ENCODE measurements at regions not wholly inside any gene's neighbourhood (a gene's known extent, or its start where the extent isn't known, plus 50 kb on each side); places are given as distances from the start of the nearest gene placed in this dataset.

GRCh38 chr12:89228491-89228890 is 123.8 kb downstream of the DUSP6 start:
- H2AFZ ChIP-seq (ENCODE audit: low read depth), result no peak overlapping the region
- H3K9me3 ChIP-seq, result no peaks in the 10 kb centered on the region
- H3K27ac ChIP-seq (ENCODE audit: low read depth in 2 of 2, low read length in 1 of 2), result no peak overlapping the region
- H3K4me2 ChIP-seq, result no peak overlapping the region
- DNase-seq, result no peak
- ChIA-PET POLR2A (interaction anchor here (1.6 kb wide), 1 partner anchor 124 kb away, joined by 5 read pairs; the partner anchor contains the start of gene DUSP6), CTCF (interaction anchor here (1.3 kb wide), 1 partner anchor 19 kb away, joined by 4 read pairs; no protein-coding TSS in a partner anchor)
- H3K36me3 ChIP-seq (replicated peaks in 1 of 2; ENCODE audit: control insufficient read depth in 1 of 2, insufficient read depth in 2 of 2, low read length in 1 of 2), result no peaks in the 10 kb centered on the region
- TF ChIP-seq POLR2AphosphoS5 (IDR thresholded peaks at IDR 0.05; ENCODE audit: low read depth, low read length), result no peak
- TF ChIP-seq SIN3A (IDR thresholded peaks at IDR 0.05; ENCODE audit: borderline replicate concordance, low read depth, low read length), result no peak
- no peak for TF ChIP-seq FOSL2 (IDR thresholded peaks at IDR 0.05; ENCODE audit: borderline replicate concordance, low read depth)
- no peak for TF ChIP-seq ZBTB33 (IDR thresholded peaks at IDR 0.05; ENCODE audit: borderline replicate concordance, low read depth)
- TF ChIP-seq GATA2 (CRISPR knock-in tag; IDR thresholded peaks at IDR 0.05), result no peak
- TF ChIP-seq EP300 (IDR thresholded peaks at IDR 0.05; ENCODE audit: borderline replicate concordance in 1 of 2, low read depth in 1 of 2, low read length in 1 of 2), result no peak
- no peak for TF ChIP-seq EZH2phosphoT487 (IDR thresholded peaks at IDR 0.05; ENCODE audit: borderline replicate concordance, low read depth)
- no peak for TF ChIP-seq YY1 (IDR thresholded peaks at IDR 0.05; ENCODE audit: low read depth)
- TF ChIP-seq RAD21 (IDR thresholded peaks at IDR 0.05; ENCODE audit: low read length), result no peak
- TF ChIP-seq GABPA (IDR thresholded peaks at IDR 0.05; ENCODE audit: low read depth), result no peak
- TF ChIP-seq IRF3 (IDR thresholded peaks at IDR 0.05; ENCODE audit: low read depth, low read length), result no peak
- TF ChIP-seq FOXM1 (IDR thresholded peaks at IDR 0.05; ENCODE audit: low read depth), result no peak
- TF ChIP-seq NRF1 (IDR thresholded peaks at IDR 0.05; ENCODE audit: low read depth, low read length), result no peak
- no peak for TF ChIP-seq RFX5 (IDR thresholded peaks at IDR 0.05; ENCODE audit: low read length)
- TF ChIP-seq MXI1 (IDR thresholded peaks at IDR 0.05; ENCODE audit: low read depth, low read length), result no peak
- no peak overlapping the region for H3K4me3 ChIP-seq (ENCODE audit: low read depth in 2 of 2, low read length in 1 of 2)
- H3K79me2 ChIP-seq (ENCODE audit: insufficient read depth), result no peaks in the 10 kb centered on the region
- no peaks in the 10 kb centered on the region for H3K27me3 ChIP-seq (ENCODE audit: insufficient read depth)
- H3K9me2 ChIP-seq, result no peaks in the 10 kb centered on the region
- H4K20me1 ChIP-seq (ENCODE audit: insufficient read depth), result no peaks in the 10 kb centered on the region
- peaks cover 3 to 19% of the 10 kb centered on the region in 2 experiments for H3K4me1 ChIP-seq (ENCODE audit: control insufficient read depth in 1 of 2, insufficient read depth in 2 of 2, low read depth in 1 of 2, low read length in 1 of 2)
- H3F3A ChIP-seq (replicated peaks; ENCODE audit: insufficient read depth), result peaks cover 6% of the 10 kb centered on the region
- WGBS (ENCODE audit: low lambda C conversion rate), result 74% methylated on average over 3 of the region's 3 CpGs
- H3K9ac ChIP-seq, result no peak overlapping the region

- CTCF ChIA-PET, result no interaction called here
- Histone ChIP-seq H3K9me3 (no peaks in the 10 kb centered on the region), H4K20me1 (ENCODE audit: insufficient read depth) (no peaks in the 10 kb centered on the region), H3K9ac (no peak overlapping the region), H3K36me3 (replicated peaks in 1 of 2; ENCODE audit: control insufficient read depth in 1 of 2, insufficient read depth in 2 of 2, low read length in 1 of 2) (no peaks in the 10 kb centered on the region), H3K79me2 (ENCODE audit: insufficient read depth) (no peaks in the 10 kb centered on the region), H2AFZ (ENCODE audit: low read depth) (no peak overlapping the region), H3K4me2 (no peak overlapping the region), H3K27me3 (ENCODE audit: insufficient read depth) (no peaks in the 10 kb centered on the region), H3K27ac (ENCODE audit: low read depth in 2 of 2, low read length in 1 of 2) (no peak overlapping the region), H3F3A (replicated peaks; ENCODE audit: insufficient read depth) (peaks cover 6% of the 10 kb centered on the region), H3K4me3 (ENCODE audit: low read depth in 2 of 2, low read length in 1 of 2) (no peak overlapping the region), H3K4me1 (ENCODE audit: control insufficient read depth in 1 of 2, insufficient read depth in 2 of 2, low read depth in 1 of 2, low read length in 1 of 2) (peaks cover 3 to 19% of the 10 kb centered on the region in 2 experiments), H3K9me2 (no peaks in the 10 kb centered on the region)
- 75% methylated on average over 2 of the region's 2 CpGs for WGBS (ENCODE audit: low lambda C conversion rate)
- POLR2A ChIA-PET, result no interaction called here
- no peak for DNase-seq
- TF ChIP-seq SMC3 (IDR thresholded peaks at IDR 0.05; ENCODE audit: low read depth, low read length), result no peak
- TF ChIP-seq REST (IDR thresholded peaks at IDR 0.05; ENCODE audit: low read depth, low read length), result no peak
- no peak for TF ChIP-seq ELF1 (IDR thresholded peaks at IDR 0.05)
- no peak for TF ChIP-seq USF2 (IDR thresholded peaks at IDR 0.05; ENCODE audit: borderline replicate concordance, low read depth, low read length)
- no peak for TF ChIP-seq GATA2 (CRISPR knock-in tag; IDR thresholded peaks at IDR 0.05)
- TF ChIP-seq IRF3 (IDR thresholded peaks at IDR 0.05; ENCODE audit: low read depth, low read length), result no peak
These were observed 124.5 kb downstream of the DUSP6 start for GRCh38 chr12:89227774-89228173.
